ENCODE measurements at regions not wholly inside any gene's neighbourhood (a gene's known extent, or its start where the extent isn't known, plus 50 kb on each side); places are given as distances from the start of the nearest gene placed in this dataset.

GRCh38 chr14:28426960-28427359 lies 339.6 kb upstream of the FOXG1 start:
- DNase-seq (ENCODE audit: low read depth in 3 of 3), result no peak

- DNase-seq (ENCODE audit: low read depth in 3 of 3), result no peak
Observed at GRCh38 chr14:28436821-28437220, 329.8 kb upstream of the FOXG1 start.

- no peak for DNase-seq (ENCODE audit: low read depth in 3 of 3)
Observed at GRCh38 chr14:28461389-28461788, 305.2 kb upstream of the FOXG1 start.

- DNase-seq (ENCODE audit: low read depth in 3 of 3), result no peak
Observed at GRCh38 chr14:28467611-28468010, 299.0 kb upstream of the FOXG1 start.

- no peak for DNase-seq (ENCODE audit: low read depth in 3 of 3)
Observed at GRCh38 chr14:28468191-28469151, 298.1 kb upstream of the FOXG1 start.

- no peak for DNase-seq (ENCODE audit: low read depth in 3 of 3)
Observed at GRCh38 chr14:28482251-28483040, 284.1 kb upstream of the FOXG1 start.

GRCh38 chr14:28483506-28483905 lies 283.1 kb upstream of the FOXG1 start:
- DNase-seq (ENCODE audit: low read depth in 3 of 3), result no peak

- no peak for DNase-seq (ENCODE audit: low read depth in 3 of 3)
Observed at GRCh38 chr14:28488684-28489083, 277.9 kb upstream of the FOXG1 start.

GRCh38 chr14:28493516-28493915 lies 273.1 kb upstream of the FOXG1 start:
- no peak for DNase-seq (ENCODE audit: low read depth in 3 of 3)

GRCh38 chr14:28494196-28494595 lies 272.4 kb upstream of the FOXG1 start:
- DNase-seq (ENCODE audit: low read depth in 3 of 3), result no peak

- no peak for DNase-seq (ENCODE audit: low read depth in 3 of 3)
Observed at GRCh38 chr14:28496364-28496763, 270.2 kb upstream of the FOXG1 start.

GRCh38 chr14:28502517-28502916 lies 264.1 kb upstream of the FOXG1 start:
- DNase-seq (ENCODE audit: low read depth in 3 of 3), result no peak

GRCh38 chr14:28515571-28515970 lies 251.0 kb upstream of the FOXG1 start:
- DNase-seq (ENCODE audit: low read depth in 3 of 3), result no peak

GRCh38 chr14:28536889-28537288 lies 229.7 kb upstream of the FOXG1 start:
- no peak for DNase-seq (ENCODE audit: low read depth in 3 of 3)

GRCh38 chr14:28542040-28542439 lies 224.5 kb upstream of the FOXG1 start:
- no peak for DNase-seq (ENCODE audit: low read depth in 3 of 3)

GRCh38 chr14:28565345-28565744 lies 201.2 kb upstream of the FOXG1 start:
- DNase-seq (ENCODE audit: low read depth in 3 of 3), result no peak

- DNase-seq (ENCODE audit: low read depth in 3 of 3), result no peak
Observed at GRCh38 chr14:28570391-28570790, 196.2 kb upstream of the FOXG1 start.

- DNase-seq (ENCODE audit: low read depth in 3 of 3), result no peak
Observed at GRCh38 chr14:28571636-28572035, 195.0 kb upstream of the FOXG1 start.

- no peak for DNase-seq (ENCODE audit: low read depth in 3 of 3)
Observed at GRCh38 chr14:28576523-28576922, 190.1 kb upstream of the FOXG1 start.

- no peak for DNase-seq (ENCODE audit: low read depth in 3 of 3)
Observed at GRCh38 chr14:28577187-28577586, 189.4 kb upstream of the FOXG1 start.

GRCh38 chr14:28577711-28578131 lies 188.9 kb upstream of the FOXG1 start:
- DNase-seq (ENCODE audit: low read depth in 3 of 3), result no peak

GRCh38 chr14:28584951-28585350 lies 181.6 kb upstream of the FOXG1 start:
- DNase-seq (ENCODE audit: low read depth in 3 of 3), result no peak

GRCh38 chr14:28589792-28590191 lies 176.8 kb upstream of the FOXG1 start:
- no peak for DNase-seq (ENCODE audit: low read depth in 3 of 3)

Data from stimulated activated CD4-positive, alpha-beta T cell treated with anti-CD3 and anti-CD28 coated beads, TNF-alpha, amount 100 ng/mL, for 24 hours (primary cell).